ENCODE measurements at regions not wholly inside any gene's neighbourhood (a gene's known extent, or its start where the extent isn't known, plus 50 kb on each side); places are given as distances from the start of the nearest gene placed in this dataset.

GRCh38 chr19:29413435-29413834 lies 112.4 kb upstream of the VSTM2B start:
- H3K4me1 ChIP-seq = no peaks in the 10 kb centered on the region
- intact Hi-C loops (cut with DNase I) = no loop called here
- TF ChIP-seq CTCF (IDR thresholded peaks at IDR 0.05) = no peak
- TF ChIP-seq POLR2A (IDR thresholded peaks at IDR 0.05) = no peak
- no peaks in the 10 kb centered on the region for H3K9me3 ChIP-seq
- 50 to 59% methylated on average over 2 of the region's 3 CpGs for WGBS, 2 donors
- no peak for DNase-seq
- no peak overlapping the region for H3K4me3 ChIP-seq (replicated peaks in 1 of 3)
- H3K36me3 ChIP-seq = no peaks in the 10 kb centered on the region
- no peaks in the 10 kb centered on the region for H3K27me3 ChIP-seq
- H3K27ac ChIP-seq = no peak overlapping the region

- no peak overlapping the region for H3K27ac ChIP-seq
- no peaks in the 10 kb centered on the region for H3K36me3 ChIP-seq
- intact Hi-C loops (cut with DNase I) = no loop called here
- no peaks in the 10 kb centered on the region for H3K27me3 ChIP-seq
- WGBS, 2 donors = 44 to 52% methylated on average over 5 of the region's 5 CpGs
- no peaks in the 10 kb centered on the region for H3K9me3 ChIP-seq
- no peak overlapping the region for H3K4me3 ChIP-seq (replicated peaks in 1 of 3)
- TF ChIP-seq POLR2A (IDR thresholded peaks at IDR 0.05) = no peak
- TF ChIP-seq CTCF (IDR thresholded peaks at IDR 0.05) = no peak
- H3K4me1 ChIP-seq = no peaks in the 10 kb centered on the region
- no peak for DNase-seq
Observed at GRCh38 chr19:29415507-29415906, 110.3 kb upstream of the VSTM2B start.

- no peaks in the 10 kb centered on the region for H3K9me3 ChIP-seq
- H3K4me1 ChIP-seq = no peaks in the 10 kb centered on the region
- WGBS, 2 donors = 45 to 48% methylated on average over 4 of the region's 4 CpGs
- no peak overlapping the region for H3K4me3 ChIP-seq (replicated peaks in 1 of 3)
- H3K27me3 ChIP-seq = no peaks in the 10 kb centered on the region
- no peak for DNase-seq
- H3K27ac ChIP-seq = no peak overlapping the region
- H3K36me3 ChIP-seq = no peaks in the 10 kb centered on the region
- no peak for TF ChIP-seq CTCF (IDR thresholded peaks at IDR 0.05)
- TF ChIP-seq POLR2A (IDR thresholded peaks at IDR 0.05) = no peak
- intact Hi-C loops (cut with DNase I) = no loop called here
Observed at GRCh38 chr19:29417048-29417447, 108.7 kb upstream of the VSTM2B start.

GRCh38 chr19:29418201-29418600 lies 107.6 kb upstream of the VSTM2B start:
- WGBS, 2 donors = 76 to 81% methylated on average over 9 to 12 of the region's 13 CpGs
- no peaks in the 10 kb centered on the region for H3K36me3 ChIP-seq

GRCh38 chr19:29420065-29420464 lies 105.7 kb upstream of the VSTM2B start:
- Histone ChIP-seq H3K27ac (no peak overlapping the region), H3K4me1 (no peaks in the 10 kb centered on the region), H3K9me3 (no peaks in the 10 kb centered on the region), H3K27me3 (no peaks in the 10 kb centered on the region), H3K4me3 (replicated peaks in 1 of 3) (no peak overlapping the region), H3K36me3 (no peaks in the 10 kb centered on the region)
- DNase-seq = no peak
- TF ChIP-seq POLR2A (IDR thresholded peaks at IDR 0.05) (no peak), CTCF (IDR thresholded peaks at IDR 0.05) (no peak)
- 88 to 92% methylated on average over 5 of the region's 5 CpGs for WGBS, 2 donors
- intact Hi-C loops (cut with DNase I) = no loop called here

More at GRCh38 chr19:29418201-29418600, 107.6 kb upstream of the VSTM2B start:
- intact Hi-C loops (cut with DNase I) = no loop called here
- no peak for TF ChIP-seq CTCF (IDR thresholded peaks at IDR 0.05)
- TF ChIP-seq POLR2A (IDR thresholded peaks at IDR 0.05) = no peak
- Histone ChIP-seq H3K4me3 (replicated peaks in 1 of 3) (no peak overlapping the region), H3K27me3 (no peaks in the 10 kb centered on the region), H3K9me3 (no peaks in the 10 kb centered on the region), H3K4me1 (no peaks in the 10 kb centered on the region), H3K27ac (no peak overlapping the region)
- no peak for DNase-seq
